ENCODE measurements at regions not wholly inside any gene's neighbourhood (a gene's known extent, or its start where the extent isn't known, plus 50 kb on each side); places are given as distances from the start of the nearest gene placed in this dataset.

GRCh38 chr17:14797021-14797420 lies 468.1 kb downstream of the PMP22 start:
- H3K4me2 ChIP-seq (ENCODE audit: low read length) = no peak overlapping the region
- no peak overlapping the region for H3K27ac ChIP-seq (ENCODE audit: low read depth, low read length)
- no peaks in the 10 kb centered on the region for H4K20me1 ChIP-seq (ENCODE audit: insufficient read depth)
- no peak overlapping the region for H3K4me3 ChIP-seq (replicated peaks in 1 of 2; ENCODE audit: low read depth in 1 of 2, low read length in 2 of 2)
- no peaks in the 10 kb centered on the region for H3K9me2 ChIP-seq (ENCODE audit: insufficient read depth)
- H3K27me3 ChIP-seq (ENCODE audit: insufficient read depth, low read length) = no peaks in the 10 kb centered on the region
- CTCF ChIA-PET = no interaction called here
- POLR2A ChIA-PET = no interaction called here
- H3K9ac ChIP-seq (ENCODE audit: low read length) = no peak overlapping the region
- no peaks in the 10 kb centered on the region for H3K79me2 ChIP-seq (ENCODE audit: insufficient read depth, low read length)
- RAD21 ChIA-PET (ENCODE audit: low non-redundant PET in 1 of 2, low total read pairs in 2 of 2, uncharacterized antibody in 2 of 2, unreplicated experiment in 2 of 2) = no interaction called here
- no peaks in the 10 kb centered on the region for H3K4me1 ChIP-seq (ENCODE audit: control insufficient read depth in 1 of 2, insufficient read depth in 2 of 2, low read length in 2 of 2)
- no TSS peak for BruUV-seq (replicated peaks)
- ATAC-seq = no peak
- H3K36me3 ChIP-seq (ENCODE audit: control insufficient read depth in 1 of 2, insufficient read depth in 2 of 2, low read length in 2 of 2) = no peaks in the 10 kb centered on the region
- intact Hi-C loops (cut with micrococcal nuclease) = no loop called here
- no peak overlapping the region for H2AFZ ChIP-seq (ENCODE audit: low read depth, low read length, poor library complexity, severe bottlenecking)
- peaks cover 0 to 4% of the 10 kb centered on the region in 2 experiments; a peak in 1 of 4 replicates for H3K9me3 ChIP-seq (ENCODE audit: control insufficient read depth in 1 of 2, insufficient read depth in 1 of 2, low read depth in 1 of 2, low read length in 2 of 2)
- TF ChIP-seq FOSL1 (IDR thresholded peaks at IDR 0.05; ENCODE audit: low read depth) = no peak
- TF ChIP-seq TCF7L2 (IDR thresholded peaks at IDR 0.05; ENCODE audit: borderline replicate concordance, extremely low read depth, insufficient read depth, insufficient read length) = no peak
- no peak for TF ChIP-seq ATF3 (IDR thresholded peaks at IDR 0.05)
- TF ChIP-seq EZH2phosphoT487 (IDR thresholded peaks at IDR 0.05; ENCODE audit: borderline replicate concordance) = no peak
- TF ChIP-seq CBX3 (IDR thresholded peaks at IDR 0.05; ENCODE audit: low read depth) = no peak
- TF ChIP-seq MAX (IDR thresholded peaks at IDR 0.05) = no peak
- TF ChIP-seq SRF (IDR thresholded peaks at IDR 0.05; ENCODE audit: low read depth) = no peak
- DNase-seq (ENCODE audit: low read depth, low spot score) = no peak

- TF ChIP-seq EZH2 (IDR thresholded peaks at IDR 0.05) = no peak
- no peak for TF ChIP-seq ZFX (IDR thresholded peaks at IDR 0.05)
- TF ChIP-seq REST (IDR thresholded peaks at IDR 0.05; ENCODE audit: low read depth) = no peak
- TF ChIP-seq RAD21 (IDR thresholded peaks at IDR 0.05; ENCODE audit: low read depth) = no peak
- no peak for TF ChIP-seq SIN3A (IDR thresholded peaks at IDR 0.05; ENCODE audit: low read depth)
- no peak for TF ChIP-seq FOSL1 (IDR thresholded peaks at IDR 0.05; ENCODE audit: low read depth)
- TF ChIP-seq YY1 (IDR thresholded peaks at IDR 0.05; ENCODE audit: extremely low read depth, insufficient replicate concordance, low read depth, low read length) = no peak
- TF ChIP-seq JUND (IDR thresholded peaks at IDR 0.05) = no peak
- no peak for TF ChIP-seq ZNF274 (IDR thresholded peaks at IDR 0.05; ENCODE audit: low read depth, low read length)
- TF ChIP-seq MAX (IDR thresholded peaks at IDR 0.05) = no peak
- TF ChIP-seq EZH2phosphoT487 (IDR thresholded peaks at IDR 0.05; ENCODE audit: borderline replicate concordance) = no peak
- no peak for TF ChIP-seq CBX3 (IDR thresholded peaks at IDR 0.05; ENCODE audit: low read depth)
- no peak for TF ChIP-seq POLR2A (IDR thresholded peaks at IDR 0.05; ENCODE audit: borderline replicate concordance, extremely low read depth, insufficient read depth, insufficient read length)
- no peak for TF ChIP-seq SRF (IDR thresholded peaks at IDR 0.05; ENCODE audit: low read depth)
- no peak for TF ChIP-seq POLR2AphosphoS5 (IDR thresholded peaks at IDR 0.05; ENCODE audit: low read depth, low read length)
- TF ChIP-seq SP1 (IDR thresholded peaks at IDR 0.05; ENCODE audit: low read depth) = no peak
- no peak for TF ChIP-seq TCF7L2 (IDR thresholded peaks at IDR 0.05; ENCODE audit: borderline replicate concordance, extremely low read depth, insufficient read depth, insufficient read length)
- ChIA-PET CTCF (no interaction called here), POLR2A (no interaction called here), RAD21 (ENCODE audit: low non-redundant PET in 1 of 2, low total read pairs in 2 of 2, uncharacterized antibody in 2 of 2, unreplicated experiment in 2 of 2) (no interaction called here)
- no TSS peak for BruUV-seq (replicated peaks)
- Histone ChIP-seq H3K9me3 (ENCODE audit: control insufficient read depth in 1 of 2, insufficient read depth in 1 of 2, low read depth in 1 of 2, low read length in 2 of 2) (no peaks in the 10 kb centered on the region; a peak in 1 of 4 replicates), H4K20me1 (ENCODE audit: insufficient read depth) (no peaks in the 10 kb centered on the region), H3K27ac (ENCODE audit: low read depth, low read length) (no peak overlapping the region), H3K4me3 (replicated peaks in 1 of 2; ENCODE audit: low read depth in 1 of 2, low read length in 2 of 2) (no peak overlapping the region), H2AFZ (ENCODE audit: low read depth, low read length, poor library complexity, severe bottlenecking) (no peak overlapping the region), H3K27me3 (ENCODE audit: insufficient read depth, low read length) (no peaks in the 10 kb centered on the region), H3K4me2 (ENCODE audit: low read length) (no peak overlapping the region), H3K4me1 (ENCODE audit: control insufficient read depth in 1 of 2, insufficient read depth in 2 of 2, low read length in 2 of 2) (no peaks in the 10 kb centered on the region), H3K9me2 (ENCODE audit: insufficient read depth) (no peaks in the 10 kb centered on the region), H3K36me3 (ENCODE audit: control insufficient read depth in 1 of 2, insufficient read depth in 2 of 2, low read length in 2 of 2) (no peaks in the 10 kb centered on the region), H3K79me2 (ENCODE audit: insufficient read depth, low read length) (no peaks in the 10 kb centered on the region), H3K9ac (ENCODE audit: low read length) (no peak overlapping the region)
- DNase-seq (ENCODE audit: low read depth, low spot score) (no peak), ATAC-seq (no peak)
- intact Hi-C loops (cut with micrococcal nuclease) = no loop called here
These were observed 470.2 kb downstream of the PMP22 start for GRCh38 chr17:14794961-14795360.
